ENCODE measurements at regions not wholly inside any gene's neighbourhood (a gene's known extent, or its start where the extent isn't known, plus 50 kb on each side); places are given as distances from the start of the nearest gene placed in this dataset.

DNA sequence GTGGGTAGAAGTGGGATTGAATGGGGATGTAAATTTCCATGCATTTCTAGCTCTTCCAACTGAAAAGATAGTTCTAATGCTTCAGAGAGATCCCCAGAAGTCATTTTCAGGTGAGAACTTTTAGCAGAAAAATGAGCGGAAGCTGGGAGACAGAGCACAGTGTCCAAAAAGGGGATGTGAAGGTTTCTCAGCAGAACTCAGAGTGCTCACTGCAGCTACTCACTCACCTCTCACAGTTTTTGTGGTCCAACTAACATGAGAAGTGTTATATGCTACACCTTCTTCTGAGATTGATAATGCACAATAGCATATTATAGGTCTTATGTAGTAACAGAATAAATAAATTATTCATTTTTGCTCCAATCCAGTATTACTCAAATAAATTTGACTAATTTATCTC, 519.2 kb upstream of the HS3ST5 start:
- FAIRE-seq (no peak), DNase-seq (ENCODE audit: insufficient read length, low spot score) (no peak)
- TF ChIP-seq CTCF (IDR thresholded peaks at IDR 0.05; ENCODE audit: insufficient read depth, missing control alignments): no peak

DNA sequence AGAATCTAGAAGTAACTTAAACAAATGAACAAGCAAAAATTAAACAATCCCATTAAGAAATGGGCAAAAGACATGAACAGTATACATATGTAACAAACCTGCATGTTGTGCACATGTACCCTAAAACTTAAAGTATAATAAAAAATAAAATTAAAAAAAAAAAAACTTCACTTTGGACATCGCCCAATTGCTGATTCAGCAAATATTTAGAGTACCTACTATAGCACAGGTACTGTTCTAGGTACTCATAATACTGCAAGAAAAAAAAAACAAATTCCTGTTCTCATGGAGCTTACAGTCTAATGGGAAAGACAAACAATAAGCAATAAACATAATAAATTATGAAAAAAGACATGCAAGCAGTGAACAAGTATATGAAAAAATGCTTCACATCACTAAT, 501.5 kb upstream of the HS3ST5 start:
- no peak for TF ChIP-seq CTCF (IDR thresholded peaks at IDR 0.05; ENCODE audit: insufficient read depth, missing control alignments)
- FAIRE-seq (no peak), DNase-seq (ENCODE audit: insufficient read length, low spot score) (no peak)

GRCh38 chr6:114839019-114839418, 496.2 kb upstream of the HS3ST5 start:
- FAIRE-seq (no peak), DNase-seq (ENCODE audit: insufficient read length, low spot score) (no peak)

GRCh38 chr6:114833211-114833610, 490.4 kb upstream of the HS3ST5 start:
- DNase-seq (ENCODE audit: insufficient read length, low spot score) (no peak), FAIRE-seq (no peak)
- TF ChIP-seq CTCF (IDR thresholded peaks at IDR 0.05; ENCODE audit: insufficient read depth, missing control alignments): no peak

More at GRCh38 chr6:114839019-114839418, 496.2 kb upstream of the HS3ST5 start:
- no peak for TF ChIP-seq CTCF (IDR thresholded peaks at IDR 0.05; ENCODE audit: insufficient read depth, missing control alignments)

DNA sequence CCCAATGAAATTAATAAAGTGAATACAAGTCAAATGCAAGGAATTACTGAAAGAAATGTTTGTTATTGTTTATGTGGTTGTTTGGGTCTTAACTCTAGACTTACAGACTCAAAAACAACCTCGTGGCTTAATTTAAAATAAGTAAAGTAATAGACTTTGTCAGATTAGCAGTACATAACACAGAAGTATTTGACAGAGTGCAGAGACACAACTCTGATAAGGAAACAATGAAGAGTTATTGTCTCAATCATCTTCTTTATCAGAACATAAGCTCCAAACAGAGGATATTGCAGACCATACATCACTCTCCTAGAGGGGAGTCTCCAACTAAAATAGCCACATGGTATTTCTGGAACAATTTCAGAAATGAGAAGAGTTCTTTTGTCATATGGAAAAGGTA, 487.7 kb upstream of the HS3ST5 start:
- FAIRE-seq (no peak), DNase-seq (ENCODE audit: insufficient read length, low spot score) (no peak)
- no peak for TF ChIP-seq CTCF (IDR thresholded peaks at IDR 0.05; ENCODE audit: insufficient read depth, missing control alignments)

- TF ChIP-seq CTCF (IDR thresholded peaks at IDR 0.05; ENCODE audit: insufficient read depth, missing control alignments): no peak
- DNase-seq (ENCODE audit: insufficient read length, low spot score) (no peak), FAIRE-seq (no peak)
Measured at GRCh38 chr6:114827135-114827534, 484.3 kb upstream of the HS3ST5 start.

- peak; percentile 16 for FAIRE-seq
- no peak for TF ChIP-seq CTCF (IDR thresholded peaks at IDR 0.05; ENCODE audit: insufficient read depth, missing control alignments)
- DNase-seq (ENCODE audit: insufficient read length, low spot score): no peak
Measured at GRCh38 chr6:114824409-114824808, 481.6 kb upstream of the HS3ST5 start.
